OCI-LY7 (cell line): ENCODE measurements at regions not wholly inside any gene's neighbourhood (a gene's known extent, or its start where the extent isn't known, plus 50 kb on each side); places are given as distances from the start of the nearest gene placed in this dataset.

Experiments
- BruUV-seq: library from RNA; stranded (reverse); fragments of 400-500 nt; replicated peaks from 2 replicates; lab custom pipeline; 2021; lab: Mats Ljungman, UMichigan
- CTCF ChIA-PET: fragments of 300-600 bp; sonication (Branson Sonifier 250); formaldehyde crosslinking; loops from one replicate; lab custom pipeline; 2022; ENCODE audit warnings: antibody characterized with exemption; ENCODE audit not compliant: unreplicated experiment; lab: Charles Lee
- POLR2A ChIA-PET: fragments of 300-600 bp; sonication (Branson Sonifier 250); formaldehyde crosslinking; loops from one replicate; lab custom pipeline; 2022; ENCODE audit warnings: antibody characterized with exemption; lab: Charles Lee
- DNase-seq: peaks from one replicate; pipeline ENCODE4 v3.0.0-alpha.2; 2015; ENCODE audit warnings: low spot score
- H2AFZ ChIP-seq: fragments of 200-600 bp; sonication (generic), shearing (Covaris generic); 2 replicates; pipeline ENCODE4 v1.6.1; 2014; ENCODE audit warnings: mild to moderate bottlenecking, antibody characterized with exemption, low read length, moderate library complexity
- H3K27ac ChIP-seq: fragments of 200-600 bp; sonication (generic); 2 replicates; pipeline ENCODE4 v1.5.1; 2014; ENCODE audit warnings: mixed run types, low read depth, mild to moderate bottlenecking, moderate library complexity, low read length, inconsistent platforms; ENCODE audit not compliant: poor library complexity, severe bottlenecking
- H3K36me3 ChIP-seq: fragments of 200-600 bp; sonication (generic); 2 replicates; pipeline ENCODE4 v1.6.1; 2014; ENCODE audit warnings: mild to moderate bottlenecking, antibody characterized with exemption, low read length, moderate library complexity, mixed read lengths; ENCODE audit not compliant: insufficient read depth
- H3K4me1 ChIP-seq: fragments of 200-600 bp; sonication (generic); 2 replicates; pipeline ENCODE4 v1.5.1; 2014; ENCODE audit warnings: mild to moderate bottlenecking, low read length; ENCODE audit not compliant: insufficient read depth, poor library complexity, severe bottlenecking
- H3K4me2 ChIP-seq: fragments of 200-600 bp; sonication (generic); 2 replicates; pipeline ENCODE4 v1.6.1; 2014; ENCODE audit warnings: mild to moderate bottlenecking, low read length
- H3K4me3 ChIP-seq: fragments of 200-600 bp; sonication (generic); 2 replicates; pipeline ENCODE4 v1.5.1; 2014; ENCODE audit warnings: mild to moderate bottlenecking, low read depth, low read length; ENCODE audit not compliant: poor library complexity, severe bottlenecking
- H3K79me2 ChIP-seq: fragments of 200-600 bp; sonication (generic); 2 replicates; pipeline ENCODE4 v1.6.1; 2016; ENCODE audit warnings: low read depth, mild to moderate bottlenecking, low read length, moderate library complexity, mixed read lengths; ENCODE audit not compliant: insufficient read depth
- H3K9me2 ChIP-seq: fragments of 200-600 bp; sonication (generic); 2 replicates; pipeline ENCODE4 v1.6.1; 2016; ENCODE audit warnings: mild to moderate bottlenecking, low read length, mixed read lengths; ENCODE audit not compliant: insufficient read depth
- H3K9me3 ChIP-seq: fragments of 200-600 bp; sonication (generic); 2 replicates; pipeline ENCODE4 v1.6.1; 2014; ENCODE audit warnings: mild to moderate bottlenecking, mixed run types, low read length, mixed read lengths
- H4K20me1 ChIP-seq: fragments of 200-600 bp; sonication (generic); 2 replicates; pipeline ENCODE4 v1.6.1; 2014; ENCODE audit warnings: mild to moderate bottlenecking, antibody characterized with exemption, low read length, moderate library complexity, mixed read lengths; ENCODE audit not compliant: insufficient read depth
- EZH2phosphoT487 ChIP-seq: fragments of 200-600 bp; sonication (generic); IDR thresholded peaks from 2 replicates; pipeline ENCODE4 v1.6.1; 2018; ENCODE audit warnings: low read depth, borderline replicate concordance, mild to moderate bottlenecking, mixed run types, antibody characterized with exemption, low read length, moderate library complexity, mixed read lengths
- intact Hi-C: fragments of 100-400 bp; cut with micrococcal nuclease; formaldehyde crosslinking; loops from one replicate; pipeline ENCODE4 v1.10.0; 2022; ENCODE audit not compliant: unreplicated experiment
- TF ChIP-seq, protein P1 (sequence below): fragments of 200-600 bp; sonication (generic); conservative IDR thresholded peaks from 2 replicates; pipeline ENCODE4 v1.5.1; 2014; ENCODE audit warnings: mild to moderate bottlenecking, antibody characterized with exemption, low read length, moderate library complexity, mixed read lengths

DNA sequence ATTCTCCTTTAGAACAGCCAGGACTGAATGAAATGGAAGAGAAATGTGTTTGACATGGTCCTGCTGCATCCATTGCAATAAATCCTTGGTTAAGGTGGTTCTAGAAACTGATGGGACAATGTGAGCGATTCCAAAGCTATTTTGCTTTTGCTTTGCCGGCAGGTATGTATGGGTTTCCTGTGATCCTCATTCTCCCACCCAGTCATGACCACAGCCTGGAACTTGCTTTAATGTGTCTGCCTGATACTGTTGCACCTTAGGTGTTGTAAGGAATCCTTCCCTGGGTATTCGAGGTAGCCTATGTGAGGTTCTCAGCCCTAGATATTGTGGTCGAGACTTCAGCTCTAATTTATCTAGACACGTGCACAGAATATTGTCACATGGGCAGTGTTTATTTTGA lies 86.1 kb downstream of the ZNF518B start:
- H3K4me3 ChIP-seq: no peak overlapping the region
- no peak for DNase-seq
- H3K9me2 ChIP-seq: no peaks in the 10 kb centered on the region
- H3K4me2 ChIP-seq: no peak overlapping the region
- no peaks in the 10 kb centered on the region for H4K20me1 ChIP-seq
- BruUV-seq: no TSS peak
- H2AFZ ChIP-seq: no peak overlapping the region
- no peaks in the 10 kb centered on the region for H3K9me3 ChIP-seq
- H3K27ac ChIP-seq: no peak overlapping the region
- CTCF ChIA-PET: no interaction called here
- TF ChIP-seq EZH2phosphoT487: no peak
- TF ChIP-seq, protein P1, sequence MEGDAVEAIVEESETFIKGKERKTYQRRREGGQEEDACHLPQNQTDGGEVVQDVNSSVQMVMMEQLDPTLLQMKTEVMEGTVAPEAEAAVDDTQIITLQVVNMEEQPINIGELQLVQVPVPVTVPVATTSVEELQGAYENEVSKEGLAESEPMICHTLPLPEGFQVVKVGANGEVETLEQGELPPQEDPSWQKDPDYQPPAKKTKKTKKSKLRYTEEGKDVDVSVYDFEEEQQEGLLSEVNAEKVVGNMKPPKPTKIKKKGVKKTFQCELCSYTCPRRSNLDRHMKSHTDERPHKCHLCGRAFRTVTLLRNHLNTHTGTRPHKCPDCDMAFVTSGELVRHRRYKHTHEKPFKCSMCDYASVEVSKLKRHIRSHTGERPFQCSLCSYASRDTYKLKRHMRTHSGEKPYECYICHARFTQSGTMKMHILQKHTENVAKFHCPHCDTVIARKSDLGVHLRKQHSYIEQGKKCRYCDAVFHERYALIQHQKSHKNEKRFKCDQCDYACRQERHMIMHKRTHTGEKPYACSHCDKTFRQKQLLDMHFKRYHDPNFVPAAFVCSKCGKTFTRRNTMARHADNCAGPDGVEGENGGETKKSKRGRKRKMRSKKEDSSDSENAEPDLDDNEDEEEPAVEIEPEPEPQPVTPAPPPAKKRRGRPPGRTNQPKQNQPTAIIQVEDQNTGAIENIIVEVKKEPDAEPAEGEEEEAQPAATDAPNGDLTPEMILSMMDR: no peak
- POLR2A ChIA-PET: no interaction called here
- no peaks in the 10 kb centered on the region for H3K79me2 ChIP-seq
- intact Hi-C loops: no loop called here
- H3K4me1 ChIP-seq: no peaks in the 10 kb centered on the region
- no peaks in the 10 kb centered on the region for H3K36me3 ChIP-seq

DNA sequence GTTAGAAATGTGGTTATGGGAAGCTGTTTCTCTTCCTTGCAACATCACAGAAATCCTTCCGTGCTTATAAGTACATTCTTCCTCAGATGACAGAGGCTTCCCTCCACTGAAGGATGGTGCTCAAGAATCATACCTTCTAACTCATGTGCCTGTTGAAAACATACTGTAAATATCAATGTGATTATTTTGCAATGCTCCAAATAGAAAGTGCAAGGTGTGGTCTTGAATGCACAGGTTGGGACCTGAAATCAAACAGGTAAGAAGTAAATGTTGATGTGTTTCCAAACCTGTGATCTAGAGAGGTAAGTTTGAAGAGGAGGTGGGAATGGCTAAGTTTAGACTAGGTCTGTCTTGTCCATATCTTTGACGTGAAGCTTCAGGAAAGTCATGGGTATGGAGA lies 87.7 kb downstream of the ZNF518B start:
- Histone ChIP-seq H3K4me2 (no peak overlapping the region), H3K9me2 (no peaks in the 10 kb centered on the region), H3K27ac (no peak overlapping the region), H3K4me1 (no peaks in the 10 kb centered on the region), H3K79me2 (no peaks in the 10 kb centered on the region), H3K4me3 (no peak overlapping the region), H3K9me3 (no peaks in the 10 kb centered on the region), H2AFZ (no peak overlapping the region), H4K20me1 (no peaks in the 10 kb centered on the region), H3K36me3 (no peaks in the 10 kb centered on the region)
- ChIA-PET CTCF (no interaction called here), POLR2A (no interaction called here)
- intact Hi-C loops: no loop called here
- no TSS peak for BruUV-seq
- DNase-seq: no peak
- no peak for TF ChIP-seq EZH2phosphoT487
- TF ChIP-seq, protein P1: no peak

DNA sequence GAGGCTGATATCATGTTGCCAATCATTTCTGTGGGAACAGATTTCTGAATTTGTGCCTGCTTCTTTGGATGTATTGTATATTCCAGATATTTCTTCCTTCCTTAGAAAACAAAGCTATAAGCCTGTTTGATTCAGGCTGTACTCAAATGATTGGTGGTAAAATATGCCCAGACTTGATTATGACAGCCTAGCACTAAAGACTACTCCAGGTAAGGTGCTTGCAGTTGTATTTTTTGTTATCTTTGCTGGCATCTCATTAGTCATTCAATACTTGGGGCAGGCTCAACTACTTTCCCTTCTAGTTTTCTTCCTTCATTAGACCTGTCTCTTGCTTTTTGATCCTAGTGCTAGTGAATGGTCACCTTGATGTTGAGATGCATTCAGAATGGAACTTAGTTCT lies 90.6 kb downstream of the ZNF518B start:
- ChIA-PET CTCF (no interaction called here), POLR2A (no interaction called here)
- Histone ChIP-seq H2AFZ (no peak overlapping the region), H3K9me3 (no peaks in the 10 kb centered on the region), H4K20me1 (no peaks in the 10 kb centered on the region), H3K9me2 (no peaks in the 10 kb centered on the region), H3K79me2 (no peaks in the 10 kb centered on the region), H3K4me3 (no peak overlapping the region), H3K4me2 (no peak overlapping the region), H3K4me1 (no peaks in the 10 kb centered on the region), H3K27ac (no peak overlapping the region), H3K36me3 (no peaks in the 10 kb centered on the region)
- TF ChIP-seq, protein P1: no peak
- TF ChIP-seq EZH2phosphoT487: no peak
- intact Hi-C loops: no loop called here
- DNase-seq: no peak
- BruUV-seq: no TSS peak
